ENCODE measurements at regions not wholly inside any gene's neighbourhood (a gene's known extent, or its start where the extent isn't known, plus 50 kb on each side); places are given as distances from the start of the nearest gene placed in this dataset.

DNA sequence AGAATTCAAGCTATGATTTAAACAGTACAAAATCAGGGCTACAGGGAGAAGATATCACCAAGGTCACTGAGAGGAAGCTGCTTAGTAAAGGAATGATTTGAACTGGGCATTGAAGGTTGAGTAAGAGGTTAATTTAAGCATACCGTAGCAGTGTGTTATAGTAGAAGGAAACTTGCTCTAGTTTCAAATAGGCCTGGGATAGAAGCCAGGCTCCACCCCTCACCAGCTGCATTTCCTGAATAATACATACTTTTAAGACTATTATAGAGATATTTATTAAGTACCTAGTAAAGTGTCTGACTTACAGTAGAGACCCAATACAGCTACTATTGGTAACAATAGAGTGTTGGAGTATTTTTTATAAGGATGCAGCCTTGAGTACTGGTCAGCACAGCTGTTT, 118.0 kb upstream of the GLRA2 start:
- TF ChIP-seq, protein P1, sequence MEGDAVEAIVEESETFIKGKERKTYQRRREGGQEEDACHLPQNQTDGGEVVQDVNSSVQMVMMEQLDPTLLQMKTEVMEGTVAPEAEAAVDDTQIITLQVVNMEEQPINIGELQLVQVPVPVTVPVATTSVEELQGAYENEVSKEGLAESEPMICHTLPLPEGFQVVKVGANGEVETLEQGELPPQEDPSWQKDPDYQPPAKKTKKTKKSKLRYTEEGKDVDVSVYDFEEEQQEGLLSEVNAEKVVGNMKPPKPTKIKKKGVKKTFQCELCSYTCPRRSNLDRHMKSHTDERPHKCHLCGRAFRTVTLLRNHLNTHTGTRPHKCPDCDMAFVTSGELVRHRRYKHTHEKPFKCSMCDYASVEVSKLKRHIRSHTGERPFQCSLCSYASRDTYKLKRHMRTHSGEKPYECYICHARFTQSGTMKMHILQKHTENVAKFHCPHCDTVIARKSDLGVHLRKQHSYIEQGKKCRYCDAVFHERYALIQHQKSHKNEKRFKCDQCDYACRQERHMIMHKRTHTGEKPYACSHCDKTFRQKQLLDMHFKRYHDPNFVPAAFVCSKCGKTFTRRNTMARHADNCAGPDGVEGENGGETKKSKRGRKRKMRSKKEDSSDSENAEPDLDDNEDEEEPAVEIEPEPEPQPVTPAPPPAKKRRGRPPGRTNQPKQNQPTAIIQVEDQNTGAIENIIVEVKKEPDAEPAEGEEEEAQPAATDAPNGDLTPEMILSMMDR (IDR thresholded peaks at IDR 0.05; ENCODE audit: insufficient read depth, low read depth, low read length, missing control alignments): no peak
- peak; percentile 8 for DNase-seq (ENCODE audit: low read depth)
- H3K4me3 ChIP-seq (ENCODE audit: low read length): no peak overlapping the region

DNA sequence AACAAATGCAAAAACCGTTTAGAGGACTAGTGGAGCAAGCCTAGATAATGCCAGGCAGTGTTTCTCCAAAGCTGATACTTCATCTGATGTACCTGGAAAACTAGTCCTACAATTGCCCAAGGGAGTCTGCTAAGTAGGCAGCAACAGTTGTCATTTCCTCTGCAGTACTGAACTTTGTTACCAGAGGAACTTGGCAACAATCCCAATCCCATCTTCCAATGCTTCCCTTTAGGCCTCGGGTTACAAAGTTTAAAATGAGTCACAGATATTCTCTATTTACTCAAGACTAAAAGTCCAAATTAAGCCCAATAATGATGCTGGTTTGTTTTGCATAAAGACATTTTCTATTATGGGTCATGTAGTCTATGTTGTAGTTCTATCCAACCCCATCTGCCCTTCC, 120.0 kb upstream of the GLRA2 start:
- no peak overlapping the region for H3K4me3 ChIP-seq (ENCODE audit: low read length)
- TF ChIP-seq, protein P1 (IDR thresholded peaks at IDR 0.05; ENCODE audit: insufficient read depth, low read depth, low read length, missing control alignments): no peak
- peak; percentile 80 for DNase-seq (ENCODE audit: low read depth)

DNA sequence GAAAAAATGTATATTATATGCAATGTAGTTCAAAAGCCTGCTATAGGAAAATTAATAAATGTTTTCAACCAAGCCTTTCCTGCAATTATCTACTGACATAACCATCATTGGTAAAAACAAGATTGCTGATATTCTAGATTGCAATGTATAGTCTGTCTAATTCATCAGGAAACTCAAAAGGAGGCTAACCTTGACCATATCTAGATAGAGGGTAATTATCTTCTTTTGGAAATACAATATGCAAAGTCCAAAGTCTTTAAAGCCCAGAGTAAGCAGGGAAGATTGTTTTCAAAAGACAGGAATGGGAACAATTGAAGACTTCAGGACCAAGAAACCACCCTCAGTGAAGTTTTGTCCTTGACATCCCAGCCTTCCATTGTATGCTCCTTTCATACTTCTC, 123.1 kb upstream of the GLRA2 start:
- no peak for DNase-seq (ENCODE audit: low read depth)
- H3K4me3 ChIP-seq (ENCODE audit: low read length): no peak overlapping the region
- TF ChIP-seq, protein P1 (IDR thresholded peaks at IDR 0.05; ENCODE audit: insufficient read depth, low read depth, low read length, missing control alignments): no peak

DNA sequence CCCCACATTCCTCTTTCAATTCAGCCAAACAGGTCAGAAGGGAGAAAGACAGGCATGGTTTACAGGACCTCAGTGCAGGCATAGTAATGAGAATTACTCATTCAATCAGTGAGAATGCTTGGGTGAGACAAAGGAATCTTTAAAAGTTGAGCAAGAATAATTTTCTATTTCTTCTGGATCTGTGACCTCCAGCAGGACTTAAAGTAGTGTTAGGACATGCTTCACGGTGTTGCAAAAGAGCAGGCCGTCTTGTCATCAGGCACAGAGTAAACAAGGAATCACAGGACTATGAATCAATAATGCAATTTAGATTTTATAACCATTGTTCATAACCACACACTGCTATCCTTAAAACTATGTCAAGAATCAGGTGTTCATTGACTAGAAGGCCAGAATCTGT, 130.6 kb upstream of the GLRA2 start:
- DNase-seq (ENCODE audit: low read depth): peak; percentile 92
- TF ChIP-seq, protein P1 (IDR thresholded peaks at IDR 0.05; ENCODE audit: insufficient read depth, low read depth, low read length, missing control alignments): no peak
- no peak overlapping the region for H3K4me3 ChIP-seq (ENCODE audit: low read length)

DNA sequence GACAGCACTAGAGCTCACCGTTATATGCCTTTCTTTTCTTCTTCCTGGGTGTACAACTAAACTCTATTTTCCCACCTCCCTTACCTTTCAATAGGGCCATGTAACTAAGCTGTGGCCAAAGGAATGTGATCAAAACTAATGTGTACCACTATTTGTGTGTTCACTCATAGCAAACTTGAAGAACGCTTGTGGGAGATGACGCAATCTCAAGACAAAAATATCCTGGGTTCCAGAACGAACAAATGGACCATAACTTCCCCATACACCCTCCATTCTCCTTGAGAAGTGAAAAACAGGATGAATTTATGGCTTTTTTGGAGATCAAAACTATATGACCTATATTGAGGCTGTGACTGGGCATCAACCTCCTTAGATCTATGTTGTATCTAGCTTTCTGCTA, 139.7 kb upstream of the GLRA2 start:
- H3K4me3 ChIP-seq (ENCODE audit: low read length): no peak overlapping the region
- no peak for DNase-seq (ENCODE audit: low read depth)
- TF ChIP-seq, protein P1 (IDR thresholded peaks at IDR 0.05; ENCODE audit: insufficient read depth, low read depth, low read length, missing control alignments): no peak

DNA sequence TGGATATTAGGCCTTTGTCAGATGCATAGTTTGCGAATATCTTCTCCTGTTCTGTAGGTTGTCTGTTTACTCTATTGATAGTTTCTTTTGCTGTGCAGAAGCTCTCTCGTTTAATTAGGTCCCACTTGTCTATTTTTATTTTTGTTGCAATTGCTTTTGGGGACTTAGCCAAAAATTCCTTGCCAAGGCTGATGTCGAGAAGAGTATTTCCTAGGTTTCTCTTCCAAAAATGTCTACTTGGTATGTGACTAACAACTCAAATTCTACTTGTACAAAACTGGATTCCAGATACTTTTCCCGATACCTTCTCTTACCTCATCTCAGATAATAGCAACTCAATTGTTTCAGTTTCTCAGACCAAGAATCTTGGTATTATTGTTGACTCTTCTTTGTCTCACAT, 142.4 kb upstream of the GLRA2 start:
- DNase-seq (ENCODE audit: low read depth): no peak
- TF ChIP-seq, protein P1 (IDR thresholded peaks at IDR 0.05; ENCODE audit: insufficient read depth, low read depth, low read length, missing control alignments): no peak
- no peak overlapping the region for H3K4me3 ChIP-seq (ENCODE audit: low read length)

DNA sequence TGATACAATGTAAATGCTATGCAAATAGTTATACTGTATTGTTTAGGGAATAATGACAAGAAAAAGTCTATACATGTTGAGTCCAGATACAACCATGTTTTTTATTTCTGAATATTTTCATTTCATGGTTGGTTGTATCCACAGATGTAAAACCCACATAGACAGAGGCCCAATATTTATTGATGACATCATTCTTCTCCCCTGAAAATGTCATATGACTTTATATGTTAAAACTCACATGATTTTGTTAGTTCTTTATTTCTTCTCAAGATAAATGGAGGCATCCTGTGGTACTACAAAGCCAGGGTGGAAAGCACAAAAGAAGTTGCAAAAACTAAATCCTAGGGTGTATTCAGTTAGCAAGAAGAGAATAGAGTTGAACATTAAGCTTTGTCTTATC, 149.3 kb upstream of the GLRA2 start:
- DNase-seq (ENCODE audit: low read depth): no peak
- no peak overlapping the region for H3K4me3 ChIP-seq (ENCODE audit: low read length)
- TF ChIP-seq, protein P1 (IDR thresholded peaks at IDR 0.05; ENCODE audit: insufficient read depth, low read depth, low read length, missing control alignments): no peak
